ENCODE measurements at regions not wholly inside any gene's neighbourhood (a gene's known extent, or its start where the extent isn't known, plus 50 kb on each side); places are given as distances from the start of the nearest gene placed in this dataset.
"Not testable (repeated sequence)": the region's sequence is repeated elsewhere in the genome, so short reads cannot be mapped to it uniquely, and the experiment has no call there.

GRCh38 chr2:13240789-13241487 lies 524.2 kb downstream of the TRIB2 start:
- DNase-seq: no peak

DNA sequence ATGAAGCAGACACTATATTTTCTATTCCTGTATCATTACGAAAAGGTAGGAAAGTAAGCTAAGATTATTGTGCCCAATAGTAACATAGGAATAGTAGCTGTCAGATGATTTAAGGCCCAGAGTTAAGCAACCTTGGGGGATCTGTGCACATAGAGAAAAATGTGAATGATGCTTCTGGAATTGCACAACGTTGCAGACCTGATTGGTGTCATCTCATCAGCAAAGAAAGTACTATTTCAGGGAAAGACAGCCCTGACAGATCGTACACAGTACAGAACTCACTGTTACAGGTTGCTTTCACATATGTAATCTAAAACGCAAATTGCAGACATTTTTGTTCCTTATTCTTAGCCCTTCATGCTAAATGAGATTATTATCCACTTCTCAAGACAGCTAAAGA lies 535.9 kb downstream of the TRIB2 start:
- no peak for DNase-seq

GRCh38 chr2:13255485-13255884 lies 538.7 kb downstream of the TRIB2 start:
- DNase-seq: no peak

DNA sequence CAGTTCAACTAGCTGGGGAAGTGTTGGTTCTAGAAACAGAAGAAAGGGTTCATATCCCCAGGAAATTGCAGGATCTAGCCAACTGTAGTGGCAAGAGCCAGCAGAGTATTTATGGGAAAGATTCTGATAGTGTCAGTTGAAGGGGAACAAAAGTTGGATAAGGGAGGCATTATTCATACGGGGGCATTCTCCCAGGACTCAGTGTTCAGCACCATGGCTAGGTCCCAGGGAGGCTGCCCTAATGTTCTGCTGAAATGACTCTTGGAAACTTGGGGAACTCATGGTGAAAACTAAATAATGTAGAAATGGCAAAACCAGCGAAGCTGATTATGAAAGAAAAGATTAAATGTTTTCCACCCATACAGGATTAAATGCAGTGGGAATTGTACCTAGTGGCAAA lies 543.7 kb downstream of the TRIB2 start:
- no peak for DNase-seq

- no peak for DNase-seq
Measured at GRCh38 chr2:13266166-13266565, 549.4 kb downstream of the TRIB2 start.

GRCh38 chr2:13284688-13285087 lies 568.0 kb downstream of the TRIB2 start:
- DNase-seq: no peak

DNA sequence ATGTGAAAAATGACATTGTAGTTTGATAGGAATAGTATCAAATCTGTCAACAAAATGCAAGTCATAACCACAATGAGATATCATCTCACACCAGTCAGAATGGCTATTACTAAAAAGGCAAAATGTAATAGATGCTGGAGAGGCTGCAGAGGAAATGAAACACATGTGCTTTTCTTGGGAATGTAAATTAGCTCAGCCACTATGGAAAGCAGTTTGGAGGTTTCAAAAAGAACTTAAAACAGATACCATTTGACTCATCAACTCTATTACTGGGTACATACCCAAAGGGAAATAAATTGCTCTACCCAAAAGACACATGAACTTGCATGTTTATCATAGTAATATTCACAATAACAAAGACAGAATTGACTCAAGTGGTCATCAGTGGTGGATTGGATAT lies 572.6 kb downstream of the TRIB2 start:
- DNase-seq: no peak

GRCh38 chr2:13308478-13308805 lies 591.7 kb downstream of the TRIB2 start:
- not testable (repeated sequence) for DNase-seq

- DNase-seq: no peak
Measured at GRCh38 chr2:13308989-13309388, 592.3 kb downstream of the TRIB2 start.

GRCh38 chr2:13332060-13332459 lies 615.3 kb downstream of the TRIB2 start:
- DNase-seq: no peak

GRCh38 chr2:13334071-13334470 lies 617.3 kb downstream of the TRIB2 start:
- DNase-seq: not testable (repeated sequence)

- no peak for DNase-seq
Measured at GRCh38 chr2:13334545-13334944, 617.8 kb downstream of the TRIB2 start.

DNA sequence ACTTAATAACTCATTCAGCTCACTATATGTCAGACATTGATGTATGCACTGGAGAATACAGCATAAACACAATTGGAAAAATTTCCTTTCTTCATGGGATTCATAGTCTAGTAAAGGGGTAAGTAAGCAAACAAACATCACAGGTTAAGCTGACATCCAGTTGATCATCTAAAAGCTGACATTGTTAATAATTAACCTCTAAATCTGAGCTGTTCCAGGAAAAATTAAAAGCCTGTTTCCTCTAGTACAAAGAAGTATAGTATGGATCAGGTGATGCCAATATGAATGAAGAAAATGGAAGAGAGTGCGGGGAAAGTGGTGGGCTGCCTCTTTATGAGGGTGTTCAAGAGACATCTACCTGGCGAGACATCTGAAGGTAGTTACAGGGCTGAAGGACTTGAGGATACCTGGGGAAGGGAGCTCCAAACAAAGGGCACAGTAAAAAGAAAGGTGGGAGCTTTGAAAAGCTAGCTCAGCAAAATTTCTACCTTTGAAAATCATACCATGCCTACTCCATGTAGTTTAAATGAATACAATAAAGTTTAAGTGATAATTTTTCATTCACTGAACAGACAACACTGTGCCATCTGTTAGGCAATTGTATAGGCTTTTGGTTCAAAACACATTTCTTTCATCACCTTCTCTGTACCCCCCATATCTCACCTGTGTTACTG lies 619.3 kb downstream of the TRIB2 start:
- no peak for DNase-seq

- no peak for DNase-seq
Measured at GRCh38 chr2:13351068-13351467, 634.3 kb downstream of the TRIB2 start.

GRCh38 chr2:13353083-13353482 lies 636.3 kb downstream of the TRIB2 start:
- DNase-seq: no peak

- DNase-seq: no peak
Measured at GRCh38 chr2:13354031-13354430, 637.3 kb downstream of the TRIB2 start.

DNA sequence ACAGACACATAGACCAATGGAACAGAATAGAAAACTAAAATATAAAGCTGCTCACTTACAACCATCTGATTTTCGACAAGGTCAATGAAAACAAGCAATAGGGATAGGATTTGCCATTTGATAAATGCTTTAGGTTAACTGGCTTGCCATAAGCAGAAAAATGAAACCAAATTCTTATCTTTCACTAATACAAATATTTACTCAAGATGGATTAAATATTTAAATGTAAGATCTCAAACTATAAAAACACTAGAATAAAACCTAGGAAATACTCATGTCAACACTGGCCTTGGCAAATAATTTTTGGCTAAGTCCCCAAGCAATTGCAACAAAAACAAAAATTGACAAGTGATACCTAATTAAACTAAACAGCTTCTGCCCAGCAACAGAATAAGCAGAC lies 665.2 kb downstream of the TRIB2 start:
- not testable (repeated sequence) for DNase-seq

GRCh38 chr2:13389172-13389571 lies 672.4 kb downstream of the TRIB2 start:
- DNase-seq: not testable (repeated sequence)

DNA sequence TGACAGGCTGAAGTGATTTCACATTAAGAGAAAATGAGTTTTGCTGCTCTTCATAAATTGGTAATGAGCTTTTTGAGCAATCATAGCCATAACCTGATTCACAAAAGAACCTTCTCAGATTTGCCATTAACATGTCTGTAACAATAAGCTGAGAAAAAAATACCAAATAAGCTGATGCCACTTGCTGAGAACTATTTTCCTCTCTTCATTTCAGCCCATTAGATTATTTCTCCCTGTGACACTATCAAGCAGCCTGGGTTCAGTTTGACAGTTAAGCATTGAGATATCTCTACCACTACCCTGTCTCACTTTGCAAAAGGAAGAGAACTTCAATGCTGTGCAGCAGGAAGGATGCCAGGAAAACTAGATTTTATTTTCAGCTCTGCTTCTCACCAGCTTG lies 673.9 kb downstream of the TRIB2 start:
- no peak for DNase-seq

- no peak for DNase-seq
Measured at GRCh38 chr2:13401312-13401711, 684.6 kb downstream of the TRIB2 start.

DNA sequence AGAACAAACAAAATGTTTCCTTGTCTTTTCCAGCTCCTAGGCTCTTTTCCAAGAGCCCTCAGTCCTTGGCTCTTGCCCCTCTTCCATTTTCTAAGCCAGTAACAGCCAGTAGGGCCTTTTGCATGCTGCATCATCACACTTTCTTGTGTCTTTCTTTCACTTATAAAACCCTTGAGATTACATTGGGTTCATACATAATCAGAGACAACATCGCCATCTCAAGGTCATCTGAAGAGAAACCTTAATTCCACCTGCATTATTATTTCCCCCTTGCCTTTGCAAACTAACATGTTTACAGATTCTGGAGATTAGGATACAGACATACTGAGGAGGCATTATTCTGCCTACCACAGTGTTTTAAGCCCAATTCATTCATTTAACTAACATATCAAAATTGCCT lies 697.3 kb downstream of the TRIB2 start:
- DNase-seq: no peak

DNA sequence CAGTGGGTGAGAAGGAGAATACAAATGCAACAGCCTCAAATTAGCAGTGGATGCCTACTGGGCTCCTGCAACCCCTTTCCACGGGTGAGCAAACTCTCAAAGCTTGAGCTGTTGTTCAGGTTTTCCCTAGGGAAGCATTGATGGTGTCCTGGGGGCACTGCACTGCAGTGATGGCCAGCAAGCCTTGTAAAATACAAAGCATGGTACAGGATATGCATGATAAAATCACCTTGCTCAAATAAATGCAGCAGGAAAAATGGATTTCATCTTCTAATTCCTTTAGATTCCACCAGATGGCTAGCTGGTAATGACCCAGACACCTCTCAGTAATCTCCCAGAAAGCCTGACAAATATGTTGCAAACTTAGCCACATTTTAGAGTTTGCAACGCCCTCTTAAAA lies 698.2 kb downstream of the TRIB2 start:
- DNase-seq: no peak

- no peak for DNase-seq
Measured at GRCh38 chr2:13433954-13434353, 717.2 kb downstream of the TRIB2 start.

DNA sequence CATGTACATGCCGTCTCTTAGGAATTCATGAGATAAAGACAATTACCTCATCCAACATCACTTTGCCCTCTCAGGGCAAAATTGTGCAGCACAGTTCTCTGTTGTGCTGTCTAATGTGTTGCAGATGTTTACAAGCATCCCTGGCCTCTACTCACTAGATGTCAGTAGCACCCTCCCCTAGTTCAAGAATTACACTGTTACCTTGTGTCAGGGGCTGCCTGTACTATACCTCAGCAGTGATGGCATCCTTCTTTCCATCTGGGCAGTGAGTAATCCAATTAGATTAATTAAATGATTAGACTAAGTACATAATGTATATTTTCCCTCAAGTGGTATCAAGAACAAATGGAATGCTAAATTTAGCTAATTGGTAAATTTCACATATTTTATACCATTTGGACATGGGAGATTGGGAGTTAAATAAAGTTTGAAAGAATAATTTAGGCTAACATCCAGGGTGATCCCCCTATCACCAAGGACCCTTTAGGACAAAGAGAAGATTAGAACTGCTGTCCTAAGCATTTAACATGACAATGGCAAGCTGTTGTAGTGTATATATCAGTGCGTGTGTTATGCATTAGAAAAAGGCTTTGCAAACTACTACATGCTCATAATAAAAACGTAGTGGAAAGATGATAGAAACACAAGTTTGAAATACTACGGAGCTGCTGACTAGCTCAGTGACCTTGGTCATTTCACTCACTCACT lies 727.0 kb downstream of the TRIB2 start:
- DNase-seq: not testable (repeated sequence)

Data from stimulated activated CD4-positive, alpha-beta T cell treated with anti-CD3 and anti-CD28 coated beads, Interleukin-2, amount 100 ng/mL, for 48 hours (primary cell).